ENCODE measurements at regions not wholly inside any gene's neighbourhood (a gene's known extent, or its start where the extent isn't known, plus 50 kb on each side); places are given as distances from the start of the nearest gene placed in this dataset.

GRCh38 chr10:91570220-91570619, 62.7 kb downstream of the PPP1R3C start:
- no peak overlapping the region for H3K27ac Mint-ChIP-seq (ENCODE audit: unreplicated experiment)
- H3K4me3 Mint-ChIP-seq (ENCODE audit: unreplicated experiment), result no peak overlapping the region
- H3K36me3 Mint-ChIP-seq (ENCODE audit: unreplicated experiment), result no peaks in the 10 kb centered on the region
- no peak for DNase-seq (ENCODE audit: extremely low spot score, unreplicated experiment)
- H3K9me3 Mint-ChIP-seq (ENCODE audit: unreplicated experiment), result peaks cover 3% of the 10 kb centered on the region
- no peaks in the 10 kb centered on the region for H3K27me3 Mint-ChIP-seq (ENCODE audit: unreplicated experiment)
- peaks cover 11% of the 10 kb centered on the region for H3K4me1 Mint-ChIP-seq (ENCODE audit: unreplicated experiment)
- TF ChIP-seq CTCF (IDR thresholded peaks at IDR 0.05), result no peak

- no peaks in the 10 kb centered on the region for H3K27me3 Mint-ChIP-seq (ENCODE audit: unreplicated experiment)
- TF ChIP-seq CTCF (IDR thresholded peaks at IDR 0.05), result no peak
- H3K9me3 Mint-ChIP-seq (ENCODE audit: unreplicated experiment), result peaks cover 3% of the 10 kb centered on the region
- H3K4me1 Mint-ChIP-seq (ENCODE audit: unreplicated experiment), result peaks cover 11% of the 10 kb centered on the region
- DNase-seq (ENCODE audit: extremely low spot score, unreplicated experiment), result no peak
- no peak overlapping the region for H3K27ac Mint-ChIP-seq (ENCODE audit: unreplicated experiment)
- no peaks in the 10 kb centered on the region for H3K36me3 Mint-ChIP-seq (ENCODE audit: unreplicated experiment)
- no peak overlapping the region for H3K4me3 Mint-ChIP-seq (ENCODE audit: unreplicated experiment)
Observed at GRCh38 chr10:91569522-91569921, 63.3 kb downstream of the PPP1R3C start.

GRCh38 chr10:91567815-91568214, 65.1 kb downstream of the PPP1R3C start:
- TF ChIP-seq CTCF (IDR thresholded peaks at IDR 0.05), result no peak
- Mint-ChIP-seq H3K9me3 (ENCODE audit: unreplicated experiment) (peaks cover 3% of the 10 kb centered on the region), H3K4me3 (ENCODE audit: unreplicated experiment) (no peak overlapping the region), H3K27me3 (ENCODE audit: unreplicated experiment) (no peaks in the 10 kb centered on the region), H3K27ac (ENCODE audit: unreplicated experiment) (no peak overlapping the region), H3K36me3 (ENCODE audit: unreplicated experiment) (no peaks in the 10 kb centered on the region), H3K4me1 (ENCODE audit: unreplicated experiment) (peaks cover 11% of the 10 kb centered on the region)
- DNase-seq (ENCODE audit: extremely low spot score, unreplicated experiment), result no peak

- H3K36me3 Mint-ChIP-seq (ENCODE audit: unreplicated experiment), result no peaks in the 10 kb centered on the region
- no peaks in the 10 kb centered on the region for H3K27me3 Mint-ChIP-seq (ENCODE audit: unreplicated experiment)
- no peak overlapping the region for H3K27ac Mint-ChIP-seq (ENCODE audit: unreplicated experiment)
- peak; percentile 59 for DNase-seq (ENCODE audit: extremely low spot score, unreplicated experiment)
- H3K9me3 Mint-ChIP-seq (ENCODE audit: unreplicated experiment), result peaks cover 3% of the 10 kb centered on the region
- no peak for TF ChIP-seq CTCF (IDR thresholded peaks at IDR 0.05)
- H3K4me3 Mint-ChIP-seq (ENCODE audit: unreplicated experiment), result no peak overlapping the region
- H3K4me1 Mint-ChIP-seq (ENCODE audit: unreplicated experiment), result peaks cover 8% of the 10 kb centered on the region
Observed at GRCh38 chr10:91566115-91566514, 66.8 kb downstream of the PPP1R3C start.

GRCh38 chr10:91565226-91565625, 67.6 kb downstream of the PPP1R3C start:
- H3K36me3 Mint-ChIP-seq (ENCODE audit: unreplicated experiment), result no peaks in the 10 kb centered on the region
- peaks cover 15% of the 10 kb centered on the region for H3K4me1 Mint-ChIP-seq (ENCODE audit: unreplicated experiment)
- no peak for DNase-seq (ENCODE audit: extremely low spot score, unreplicated experiment)
- H3K27me3 Mint-ChIP-seq (ENCODE audit: unreplicated experiment), result no peaks in the 10 kb centered on the region
- no peak for TF ChIP-seq CTCF (IDR thresholded peaks at IDR 0.05)
- peaks cover 4% of the 10 kb centered on the region for H3K9me3 Mint-ChIP-seq (ENCODE audit: unreplicated experiment)
- no peak overlapping the region for H3K27ac Mint-ChIP-seq (ENCODE audit: unreplicated experiment)
- no peak overlapping the region for H3K4me3 Mint-ChIP-seq (ENCODE audit: unreplicated experiment)

All from osteocyte (in vitro differentiated cells).